ENCODE measurements at regions not wholly inside any gene's neighbourhood (a gene's known extent, or its start where the extent isn't known, plus 50 kb on each side); places are given as distances from the start of the nearest gene placed in this dataset.

DNA sequence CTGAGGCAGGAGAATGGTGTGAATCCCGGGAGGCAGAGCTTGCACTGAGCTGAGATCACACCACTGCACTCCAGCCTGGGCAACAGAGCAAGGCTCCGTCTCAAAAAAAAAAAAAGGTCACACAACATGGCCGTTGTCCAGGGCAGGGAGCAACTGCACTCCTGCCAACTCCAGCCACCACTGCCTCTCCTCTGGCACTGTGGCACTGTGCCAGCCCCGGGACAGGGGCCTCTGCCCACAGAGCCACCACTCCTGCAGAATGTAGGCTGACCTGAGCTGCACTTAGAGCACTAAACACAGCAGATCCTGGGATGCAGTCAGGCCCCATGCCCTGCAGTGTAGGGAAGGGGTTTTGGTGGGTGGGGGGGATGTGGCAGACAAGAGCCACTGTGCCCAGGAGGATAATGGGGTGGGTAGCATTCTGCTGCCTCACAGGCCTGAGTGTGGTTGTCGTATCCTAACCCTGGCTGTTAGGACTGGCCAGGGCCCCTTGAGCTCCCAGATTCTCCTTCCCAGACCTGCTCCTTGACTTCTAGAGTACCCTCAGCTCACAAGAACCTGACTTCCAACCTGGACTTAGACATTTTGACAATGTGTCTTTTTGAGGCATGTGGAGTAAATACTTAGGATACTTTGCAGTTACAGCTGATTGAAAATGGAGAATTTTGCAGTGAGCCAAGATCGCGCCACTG is 69.4 kb upstream of the SH3RF3 start:
- TF ChIP-seq TP53 (CRISPR knock-in tag; IDR thresholded peaks at IDR 0.05) = no peak
- no peak for TF ChIP-seq JUN (CRISPR knock-in tag; IDR thresholded peaks at IDR 0.05)
- no peak for TF ChIP-seq ZNF232 (CRISPR knock-in tag; IDR thresholded peaks at IDR 0.05)
- TF ChIP-seq, protein P1, sequence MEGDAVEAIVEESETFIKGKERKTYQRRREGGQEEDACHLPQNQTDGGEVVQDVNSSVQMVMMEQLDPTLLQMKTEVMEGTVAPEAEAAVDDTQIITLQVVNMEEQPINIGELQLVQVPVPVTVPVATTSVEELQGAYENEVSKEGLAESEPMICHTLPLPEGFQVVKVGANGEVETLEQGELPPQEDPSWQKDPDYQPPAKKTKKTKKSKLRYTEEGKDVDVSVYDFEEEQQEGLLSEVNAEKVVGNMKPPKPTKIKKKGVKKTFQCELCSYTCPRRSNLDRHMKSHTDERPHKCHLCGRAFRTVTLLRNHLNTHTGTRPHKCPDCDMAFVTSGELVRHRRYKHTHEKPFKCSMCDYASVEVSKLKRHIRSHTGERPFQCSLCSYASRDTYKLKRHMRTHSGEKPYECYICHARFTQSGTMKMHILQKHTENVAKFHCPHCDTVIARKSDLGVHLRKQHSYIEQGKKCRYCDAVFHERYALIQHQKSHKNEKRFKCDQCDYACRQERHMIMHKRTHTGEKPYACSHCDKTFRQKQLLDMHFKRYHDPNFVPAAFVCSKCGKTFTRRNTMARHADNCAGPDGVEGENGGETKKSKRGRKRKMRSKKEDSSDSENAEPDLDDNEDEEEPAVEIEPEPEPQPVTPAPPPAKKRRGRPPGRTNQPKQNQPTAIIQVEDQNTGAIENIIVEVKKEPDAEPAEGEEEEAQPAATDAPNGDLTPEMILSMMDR (IDR thresholded peaks at IDR 0.05) = no peak
- TF ChIP-seq ZNF416 (CRISPR knock-in tag; IDR thresholded peaks at IDR 0.05) = no peak
- no peak for TF ChIP-seq ATF2 (CRISPR knock-in tag; IDR thresholded peaks at IDR 0.05; ENCODE audit: borderline replicate concordance, low read depth)
- TF ChIP-seq ZNF263 (CRISPR knock-in tag; IDR thresholded peaks at IDR 0.05; ENCODE audit: low read depth) = no peak
- no peak for TF ChIP-seq CREB1 (CRISPR knock-in tag; IDR thresholded peaks at IDR 0.05)
- no peak for TF ChIP-seq NFE2L1 (CRISPR knock-in tag; IDR thresholded peaks at IDR 0.05)
- no peak for TF ChIP-seq TCF7 (CRISPR knock-in tag; IDR thresholded peaks at IDR 0.05; ENCODE audit: low read depth)
- TF ChIP-seq E2F4 (CRISPR knock-in tag; IDR thresholded peaks at IDR 0.05; ENCODE audit: borderline replicate concordance, low read depth) = no peak
- TF ChIP-seq, protein P2, sequence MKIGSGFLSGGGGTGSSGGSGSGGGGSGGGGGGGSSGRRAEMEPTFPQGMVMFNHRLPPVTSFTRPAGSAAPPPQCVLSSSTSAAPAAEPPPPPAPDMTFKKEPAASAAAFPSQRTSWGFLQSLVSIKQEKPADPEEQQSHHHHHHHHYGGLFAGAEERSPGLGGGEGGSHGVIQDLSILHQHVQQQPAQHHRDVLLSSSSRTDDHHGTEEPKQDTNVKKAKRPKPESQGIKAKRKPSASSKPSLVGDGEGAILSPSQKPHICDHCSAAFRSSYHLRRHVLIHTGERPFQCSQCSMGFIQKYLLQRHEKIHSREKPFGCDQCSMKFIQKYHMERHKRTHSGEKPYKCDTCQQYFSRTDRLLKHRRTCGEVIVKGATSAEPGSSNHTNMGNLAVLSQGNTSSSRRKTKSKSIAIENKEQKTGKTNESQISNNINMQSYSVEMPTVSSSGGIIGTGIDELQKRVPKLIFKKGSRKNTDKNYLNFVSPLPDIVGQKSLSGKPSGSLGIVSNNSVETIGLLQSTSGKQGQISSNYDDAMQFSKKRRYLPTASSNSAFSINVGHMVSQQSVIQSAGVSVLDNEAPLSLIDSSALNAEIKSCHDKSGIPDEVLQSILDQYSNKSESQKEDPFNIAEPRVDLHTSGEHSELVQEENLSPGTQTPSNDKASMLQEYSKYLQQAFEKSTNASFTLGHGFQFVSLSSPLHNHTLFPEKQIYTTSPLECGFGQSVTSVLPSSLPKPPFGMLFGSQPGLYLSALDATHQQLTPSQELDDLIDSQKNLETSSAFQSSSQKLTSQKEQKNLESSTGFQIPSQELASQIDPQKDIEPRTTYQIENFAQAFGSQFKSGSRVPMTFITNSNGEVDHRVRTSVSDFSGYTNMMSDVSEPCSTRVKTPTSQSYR (CRISPR knock-in tag; IDR thresholded peaks at IDR 0.05) = no peak

All from WTC11 (cell line).